DMS114 treated with DMSO at 0.1 percent for 48 hours (cell line): ENCODE measurements at regions not wholly inside any gene's neighbourhood (a gene's known extent, or its start where the extent isn't known, plus 50 kb on each side); places are given as distances from the start of the nearest gene placed in this dataset.
"Not testable (repeated sequence)": the region's sequence is repeated elsewhere in the genome, so short reads cannot be mapped to it uniquely, and the experiment has no call there.

Source experiments
- DNase-seq: peaks from one replicate; lab custom pipeline; 2025; ENCODE audit not compliant: unreplicated experiment; lab: John Stamatoyannopoulos, UW

DNA sequence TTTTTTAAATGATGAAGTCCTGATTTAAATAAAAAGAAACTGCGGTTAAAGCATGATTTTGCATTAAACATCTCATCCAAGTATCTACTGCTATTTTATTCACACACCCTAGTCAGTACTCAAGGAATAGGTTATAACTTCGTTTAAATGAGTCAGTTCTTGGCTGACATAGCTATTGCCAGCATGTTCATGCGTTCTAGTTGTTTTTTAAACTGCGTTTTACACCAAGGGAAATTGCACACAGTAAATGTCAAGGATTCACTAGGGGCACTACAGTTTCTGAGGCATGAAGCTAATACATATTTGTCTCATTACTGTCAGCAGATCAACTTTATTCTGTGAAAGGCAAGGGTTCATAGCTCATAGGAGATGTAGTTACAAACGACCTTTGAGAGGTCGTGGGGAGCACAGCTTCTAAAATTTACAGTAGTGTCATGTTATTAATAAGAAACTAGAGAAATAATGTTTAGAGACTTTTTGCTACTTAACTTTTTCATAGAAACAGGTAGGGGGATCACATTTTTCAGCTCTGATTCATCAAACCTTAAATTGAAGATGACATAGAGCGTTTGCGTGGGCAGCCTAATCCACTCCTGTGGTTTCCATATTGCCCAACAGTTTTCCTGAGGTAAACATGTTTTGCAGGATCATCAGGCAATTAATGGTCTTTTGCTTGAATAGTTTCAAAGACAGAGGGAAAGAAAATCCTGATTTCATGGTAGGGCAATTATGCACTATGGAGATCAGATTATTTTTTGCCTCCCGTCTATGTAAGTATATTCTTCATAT is 2222.7 kb upstream of the WWC1 start:
- DNase-seq = no peak

DNA sequence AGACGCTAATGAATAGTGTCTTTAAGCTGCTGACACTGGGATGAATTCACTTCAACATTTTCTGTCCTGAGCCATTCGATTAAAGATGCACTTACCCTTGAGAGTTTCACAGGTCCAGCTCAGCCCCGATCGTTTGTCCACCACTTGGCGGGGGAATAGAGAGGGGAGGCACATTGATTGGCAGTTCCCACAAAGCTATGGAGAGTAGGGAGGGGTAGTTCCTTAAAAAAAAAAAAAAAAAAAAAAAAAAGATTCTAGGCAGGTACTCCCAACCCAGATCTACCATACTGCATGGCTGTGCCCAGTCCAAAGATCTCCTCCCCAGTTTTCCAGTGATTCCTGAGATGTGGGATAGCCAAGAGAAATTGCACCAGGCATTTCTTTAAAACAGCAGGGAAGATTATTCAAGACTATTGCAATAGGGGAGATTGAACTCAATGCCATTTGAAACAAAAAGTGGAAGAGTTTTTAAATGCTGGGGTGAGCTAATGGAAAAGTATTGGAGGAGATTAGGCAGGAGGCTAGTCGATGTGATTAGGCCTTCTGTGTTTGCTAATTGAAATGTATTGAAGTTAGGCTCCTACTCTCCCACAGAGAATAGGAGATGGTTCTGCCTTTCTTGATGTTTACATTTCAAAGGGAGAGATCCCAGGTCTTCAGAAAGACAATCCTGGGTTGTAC is 2217.4 kb upstream of the WWC1 start:
- no peak for DNase-seq

DNA sequence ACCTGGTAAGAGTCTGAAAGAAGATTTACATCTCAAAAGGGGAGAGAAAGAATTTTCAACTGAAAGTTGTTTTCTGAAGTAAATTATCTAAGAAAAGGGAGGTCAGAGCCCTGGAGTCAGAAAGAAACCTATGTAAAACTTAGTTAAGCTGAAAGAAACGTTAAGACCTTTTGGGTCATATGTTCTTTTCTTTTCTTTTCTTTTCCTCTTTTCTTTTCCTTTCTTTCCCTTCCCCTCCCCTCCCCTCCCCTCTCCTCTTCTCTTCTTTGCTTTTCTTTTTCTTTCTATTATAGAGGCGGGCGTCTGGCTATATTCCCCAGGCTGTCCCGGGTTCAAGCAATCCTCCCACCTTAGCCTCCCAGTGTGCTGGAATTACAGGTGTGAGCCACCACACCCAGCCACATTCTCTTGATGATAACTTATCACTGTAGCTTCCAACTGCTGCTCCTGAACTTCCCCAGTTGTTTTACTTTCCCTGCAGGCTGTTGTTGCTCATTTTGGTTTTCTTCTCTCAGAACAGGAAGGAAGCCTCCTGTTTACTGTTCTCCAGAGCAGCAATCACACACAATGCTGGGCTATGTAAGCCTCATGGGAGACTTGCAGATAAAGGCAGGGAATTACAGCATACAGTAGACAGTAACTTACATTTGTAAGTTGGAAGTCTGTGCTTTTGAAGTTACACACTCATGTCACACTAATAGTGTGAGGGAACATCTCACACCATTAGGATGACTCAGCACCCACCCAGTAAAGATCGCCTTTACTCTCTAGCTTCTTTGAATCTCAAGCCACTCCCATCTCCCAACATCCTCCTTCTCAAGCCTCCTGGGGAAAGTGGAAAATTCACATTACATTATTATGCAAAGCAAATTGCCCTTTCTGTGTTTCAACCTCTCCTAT is 2216.6 kb upstream of the WWC1 start:
- no peak for DNase-seq

DNA sequence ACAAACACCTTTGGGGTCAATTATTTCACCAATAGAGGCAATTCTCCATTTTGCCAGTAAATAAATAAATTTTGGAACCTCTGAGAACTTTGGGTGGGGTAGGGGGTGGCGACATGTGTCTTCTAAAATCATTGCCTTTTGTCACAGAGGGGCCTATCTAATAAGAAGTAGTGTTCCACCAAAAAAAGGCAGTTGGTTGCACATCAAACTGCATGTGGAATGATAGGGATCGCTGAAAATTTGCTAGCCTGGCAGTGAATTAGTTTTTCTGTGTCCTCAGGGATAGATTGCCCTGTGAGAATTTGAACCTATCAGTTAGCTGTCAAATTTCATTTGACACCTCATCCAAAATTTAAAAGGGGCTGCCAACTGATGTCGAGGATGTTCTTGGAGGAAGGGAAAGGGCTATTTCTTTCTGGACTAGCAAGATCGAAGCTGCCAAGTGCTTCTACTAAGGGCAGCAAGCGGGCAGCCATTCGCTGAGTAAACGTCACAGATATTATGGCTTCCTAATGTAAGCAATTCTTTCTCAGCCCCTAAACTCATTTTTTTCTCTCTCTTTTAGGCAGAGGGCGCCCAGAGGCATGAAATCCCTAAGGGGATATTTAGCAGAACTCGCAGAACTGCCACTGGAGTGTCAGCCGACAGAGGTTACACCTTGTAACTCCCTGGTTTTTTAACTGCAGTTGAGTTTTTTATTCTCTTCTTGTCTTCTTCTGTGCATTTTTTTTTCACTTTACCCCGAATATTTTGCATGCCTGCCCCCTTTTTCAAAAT is 2208.1 kb upstream of the WWC1 start:
- no peak for DNase-seq

DNA sequence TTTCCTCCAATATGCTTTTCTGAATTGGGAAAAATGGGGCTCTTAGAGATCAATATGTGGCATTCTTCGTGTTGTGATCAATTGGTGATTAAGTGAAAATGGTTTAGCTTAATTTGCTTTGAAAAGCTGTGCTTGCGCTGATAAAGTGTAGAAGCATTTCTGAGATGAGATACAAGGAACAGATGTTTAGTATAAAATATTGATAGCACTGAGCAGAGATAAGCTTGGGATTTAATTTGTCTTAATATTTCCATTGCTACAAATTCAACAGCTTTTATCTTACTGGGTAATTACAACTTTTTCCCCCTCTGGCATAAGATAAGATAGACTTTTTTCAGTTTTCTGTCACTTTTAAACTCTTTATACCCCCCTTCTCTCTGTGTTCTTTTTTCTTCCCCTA is 2204.9 kb upstream of the WWC1 start:
- no peak for DNase-seq

DNA sequence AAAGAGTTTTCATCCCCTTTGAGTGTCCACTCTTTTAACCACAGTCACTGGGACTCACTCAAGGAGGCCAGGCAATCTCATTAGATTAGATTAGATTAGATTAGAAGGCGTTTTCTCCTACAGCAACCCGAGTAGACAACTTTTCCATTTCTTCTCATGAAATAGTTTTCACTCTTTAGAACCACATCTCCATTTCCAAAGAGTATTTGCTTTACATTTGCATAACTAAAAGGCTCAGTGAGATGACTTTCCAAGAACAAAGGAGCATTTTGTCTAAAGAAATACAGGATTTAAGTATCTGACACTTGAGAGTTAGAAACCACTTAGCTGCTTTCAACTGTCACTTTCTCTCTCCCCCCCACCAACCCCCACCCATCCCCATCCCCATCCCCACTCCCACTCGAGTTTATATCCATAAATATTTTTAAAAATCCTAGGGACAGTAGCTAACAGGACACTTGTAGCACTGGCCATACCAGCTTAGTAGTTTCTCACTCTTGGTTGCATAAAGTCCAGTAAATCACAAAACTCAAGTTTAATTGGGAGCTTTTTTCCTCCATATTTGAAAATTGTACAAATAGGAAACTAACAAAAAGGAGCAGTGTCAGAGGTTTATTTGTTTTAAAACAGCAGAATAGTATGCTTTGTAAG is 2202.9 kb upstream of the WWC1 start:
- no peak for DNase-seq

DNA sequence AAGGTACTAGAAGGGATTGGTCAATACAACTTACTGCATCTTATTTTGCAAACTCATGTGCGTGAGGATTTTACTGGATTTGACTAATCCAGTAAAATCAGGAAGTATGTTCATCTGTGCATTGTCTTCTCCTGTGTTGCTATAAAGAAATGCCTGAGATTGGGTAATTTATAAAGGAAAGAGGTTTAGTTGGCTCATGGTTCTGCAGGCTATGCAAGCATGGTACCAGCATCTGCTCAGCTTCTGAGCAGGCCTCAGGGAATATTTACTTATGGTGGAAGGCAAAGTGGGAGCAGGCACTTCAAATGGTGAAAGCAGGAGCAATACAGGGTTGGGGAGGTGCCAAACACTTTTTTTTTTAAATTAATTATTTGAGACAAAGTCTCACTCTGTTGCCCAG is 2199.5 kb upstream of the WWC1 start:
- no peak for DNase-seq

DNA sequence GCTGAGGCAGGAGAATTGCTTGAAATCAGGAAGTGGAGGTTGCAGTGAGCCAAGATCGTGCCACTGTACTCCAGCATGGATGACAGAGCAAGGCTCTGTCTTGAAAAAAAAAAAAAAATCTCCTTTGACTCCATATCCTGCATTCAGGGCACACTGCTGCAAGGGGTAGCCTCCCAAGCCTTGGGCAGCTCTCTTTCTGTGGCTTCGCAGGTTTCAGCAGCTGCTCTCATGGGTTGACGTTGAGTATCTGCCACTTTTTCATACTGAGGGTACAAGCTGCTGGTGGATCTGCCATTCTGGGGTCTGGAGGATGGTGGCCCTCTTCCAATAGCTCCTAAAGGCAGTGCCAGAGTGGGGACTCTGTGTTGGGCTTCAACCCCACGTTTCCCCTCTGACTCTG is 2198.1 kb upstream of the WWC1 start:
- DNase-seq = no peak

DNA sequence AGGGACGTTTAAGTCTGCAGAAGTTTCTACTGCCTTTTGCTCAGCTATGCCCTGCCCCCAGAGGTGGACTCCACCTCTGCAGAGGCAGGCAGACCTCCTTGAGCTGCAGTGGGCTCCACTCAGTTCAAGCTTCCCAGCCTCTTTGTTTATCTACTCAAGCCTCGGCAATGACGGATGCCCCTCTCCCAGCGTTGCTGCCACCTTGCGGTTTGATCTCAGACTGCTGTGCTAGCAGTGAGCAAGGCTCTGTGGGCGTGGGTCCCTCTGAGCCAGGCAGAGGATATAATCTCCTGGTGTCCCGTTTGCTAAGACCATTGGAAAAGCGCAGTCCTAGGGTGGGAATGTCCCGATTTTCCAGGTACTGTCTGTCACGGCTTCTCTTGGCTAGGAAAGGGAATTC is 2188.5 kb upstream of the WWC1 start:
- DNase-seq = no peak

DNA sequence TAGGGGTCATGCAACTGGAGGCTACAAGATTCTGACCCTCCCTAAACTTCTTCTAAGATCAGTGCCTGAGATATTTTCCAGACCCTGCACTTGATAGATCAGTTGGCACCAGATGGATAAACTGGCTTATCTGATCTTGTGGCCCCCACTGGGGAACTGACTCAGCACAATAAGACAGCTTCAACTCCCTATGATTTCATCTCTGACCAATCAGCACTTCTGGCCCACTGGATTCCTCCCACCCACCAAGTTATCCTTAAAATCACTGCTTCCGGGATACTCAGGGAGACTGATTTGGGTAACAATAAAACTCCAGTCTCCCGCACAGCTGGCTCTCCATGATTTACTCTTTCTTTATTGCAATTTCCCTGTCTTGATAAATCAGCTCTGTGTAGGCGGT is 2180.4 kb upstream of the WWC1 start:
- DNase-seq = no peak

DNA sequence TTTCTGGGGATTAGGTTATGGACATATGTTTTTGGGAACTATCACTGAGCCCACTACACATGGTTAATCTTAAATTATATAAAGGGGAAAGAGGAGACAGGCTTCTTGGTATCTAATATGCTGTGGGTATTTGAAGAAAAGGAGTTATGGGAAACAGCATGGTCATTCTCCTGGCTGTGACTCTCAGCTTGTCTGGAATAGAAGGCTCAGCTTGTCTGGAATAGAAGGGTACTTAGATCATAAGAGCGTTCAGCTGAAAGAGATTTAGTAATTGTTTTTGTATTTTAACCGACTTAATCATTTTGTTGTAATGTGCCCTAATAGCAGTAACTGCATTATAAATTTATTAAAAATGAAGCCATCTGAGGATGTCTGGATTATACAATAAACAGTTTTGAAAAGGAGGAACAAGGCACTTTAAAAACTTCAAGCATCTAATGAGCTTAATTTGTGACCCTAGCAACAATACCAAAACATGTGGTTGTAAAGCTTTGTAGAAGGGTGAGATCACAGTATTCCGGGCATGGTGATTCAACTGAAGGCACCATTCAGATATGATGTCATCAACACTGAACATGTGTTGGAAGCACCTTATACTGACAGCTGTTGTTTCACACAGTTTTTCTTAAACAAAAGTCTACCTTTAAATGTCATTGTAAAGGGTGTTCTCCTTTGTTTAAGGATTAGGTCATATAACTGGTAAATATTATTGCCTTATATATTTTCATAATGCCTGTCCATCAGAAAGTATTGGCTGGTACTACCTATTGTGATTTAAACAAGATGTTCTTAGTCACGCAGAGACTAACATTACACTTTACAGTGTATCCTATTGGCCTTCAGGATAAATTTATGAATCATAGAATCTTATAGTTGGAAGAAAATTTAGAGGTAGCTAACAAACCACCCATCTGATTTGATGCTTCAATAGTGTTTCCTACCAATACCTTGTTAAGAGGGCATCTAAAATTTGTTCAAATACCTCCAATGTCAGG is 2174.1 kb upstream of the WWC1 start:
- DNase-seq = no peak

DNA sequence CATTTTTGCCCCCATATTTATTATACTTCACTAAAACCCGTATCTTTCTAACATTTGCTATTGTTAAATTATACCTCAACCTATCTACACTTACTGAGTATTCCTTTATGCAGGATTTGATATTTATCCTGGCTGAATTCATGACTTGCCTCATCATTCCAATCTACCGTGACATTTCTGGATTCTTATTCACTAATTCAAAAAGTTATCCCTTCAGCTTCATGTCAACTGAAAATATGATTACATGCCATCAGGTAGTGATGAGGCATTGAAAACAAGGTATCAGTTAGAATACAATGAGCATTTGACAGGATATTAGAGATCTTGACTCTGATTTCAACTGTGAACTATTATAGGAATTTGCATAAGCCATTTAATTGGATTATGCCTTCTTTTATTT is 2171.9 kb upstream of the WWC1 start:
- no peak for DNase-seq

DNA sequence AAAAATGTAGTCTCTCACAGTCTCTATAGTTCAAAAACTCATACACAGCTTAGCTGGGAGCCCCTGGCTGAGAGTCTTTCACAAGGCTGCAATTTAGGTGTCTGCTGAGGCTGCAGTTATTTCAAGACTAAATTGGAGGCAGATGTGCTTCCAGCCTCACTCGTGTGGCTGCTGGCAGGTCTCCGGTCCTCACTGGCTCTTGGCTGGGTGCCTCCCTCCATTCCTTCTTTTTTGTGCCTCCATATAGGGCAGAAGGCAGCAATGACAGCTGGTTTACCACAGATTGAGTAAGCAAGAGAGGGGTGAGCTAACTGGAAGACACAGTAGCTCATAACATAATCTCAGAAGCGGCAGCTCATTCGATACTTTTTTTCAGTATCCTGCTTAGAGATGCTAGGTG is 2167.7 kb upstream of the WWC1 start:
- no peak for DNase-seq

DNA sequence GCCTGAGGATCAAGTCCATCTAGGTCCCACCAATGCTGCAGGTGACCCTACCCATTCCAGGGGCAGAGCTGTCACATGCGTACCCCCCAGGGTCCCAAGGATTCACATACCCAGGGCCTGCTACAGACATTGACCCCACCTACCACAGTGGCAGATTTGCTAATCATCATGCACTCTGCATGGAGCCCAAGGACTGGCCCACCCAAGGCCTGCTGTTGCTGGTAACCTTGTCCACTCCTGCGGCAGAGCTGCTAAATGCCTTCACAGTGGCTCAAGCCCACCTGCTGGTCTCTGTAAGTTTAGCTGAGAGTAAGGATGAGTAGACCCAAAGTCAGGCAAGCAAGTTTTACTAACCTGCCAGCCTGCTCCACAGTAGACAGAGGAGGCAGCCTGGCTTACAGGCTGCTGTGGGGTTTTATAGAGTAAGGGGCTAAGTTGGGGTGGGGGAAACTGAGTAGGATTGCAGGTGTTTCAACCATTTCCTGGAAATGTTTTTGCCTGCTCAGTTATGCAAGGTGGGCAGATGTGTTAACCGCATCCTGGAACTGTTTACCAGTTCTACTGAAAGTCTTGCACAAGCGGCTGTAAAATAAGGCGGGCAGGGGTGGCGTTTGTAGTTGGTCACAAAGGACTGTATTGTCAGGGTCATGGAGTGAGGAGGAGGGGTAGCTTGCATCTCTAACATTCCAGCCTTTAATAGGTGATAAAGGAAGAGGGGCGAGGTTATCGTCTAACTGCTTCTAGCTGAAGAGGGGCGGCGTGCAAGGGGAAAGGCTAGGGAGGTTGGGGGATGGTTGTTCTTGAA is 2163.5 kb upstream of the WWC1 start:
- DNase-seq = no peak

DNA sequence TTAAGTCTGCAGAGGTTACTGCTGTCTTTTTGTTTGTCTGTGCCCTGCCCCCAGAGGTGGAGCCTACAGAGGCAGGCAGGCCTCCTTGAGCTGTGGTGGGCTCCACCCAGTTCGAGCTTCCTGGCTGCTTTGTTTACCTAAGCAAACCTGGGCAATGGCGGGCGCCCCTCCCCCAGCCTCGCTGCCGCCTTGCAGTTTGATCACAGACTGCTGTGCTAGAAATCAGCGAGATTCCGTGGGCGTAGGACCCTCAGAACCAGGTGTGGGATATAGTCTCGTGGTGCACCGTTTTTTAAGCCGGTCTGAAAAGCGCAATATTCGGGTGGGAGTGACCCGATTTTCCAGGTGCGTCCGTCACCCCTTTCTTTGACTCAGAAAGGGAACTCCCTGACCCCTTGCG is 2146.3 kb upstream of the WWC1 start:
- DNase-seq = not testable (repeated sequence)

DNA sequence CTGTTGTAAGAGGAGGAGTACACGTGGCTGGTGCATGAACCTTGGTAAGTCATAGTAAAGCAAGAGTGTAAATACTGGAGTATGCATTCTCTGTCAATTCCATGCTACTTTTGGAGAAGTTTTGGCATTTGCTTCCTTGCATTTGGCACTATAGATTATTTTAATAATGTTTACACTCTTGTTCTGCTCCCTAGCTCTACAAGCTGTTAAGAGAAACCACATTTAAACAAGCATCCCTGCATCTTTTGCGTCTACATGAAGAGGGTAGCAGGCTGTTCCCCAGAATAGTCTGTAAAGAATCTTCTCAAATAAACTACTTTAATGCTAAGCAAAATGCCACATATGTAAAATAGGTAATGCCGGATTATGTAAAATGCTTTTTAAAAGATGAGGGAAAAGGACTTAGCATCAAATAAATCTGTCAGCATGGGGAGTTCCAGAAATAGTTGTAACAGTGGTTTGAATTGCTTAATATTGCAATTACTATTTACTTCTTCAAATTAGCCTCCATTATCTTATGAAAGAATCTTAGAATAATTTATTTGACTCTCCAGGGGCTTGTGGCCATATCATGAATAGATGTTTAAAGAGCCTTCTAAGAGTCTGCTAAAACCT is 2127.3 kb upstream of the WWC1 start:
- DNase-seq = no peak

DNA sequence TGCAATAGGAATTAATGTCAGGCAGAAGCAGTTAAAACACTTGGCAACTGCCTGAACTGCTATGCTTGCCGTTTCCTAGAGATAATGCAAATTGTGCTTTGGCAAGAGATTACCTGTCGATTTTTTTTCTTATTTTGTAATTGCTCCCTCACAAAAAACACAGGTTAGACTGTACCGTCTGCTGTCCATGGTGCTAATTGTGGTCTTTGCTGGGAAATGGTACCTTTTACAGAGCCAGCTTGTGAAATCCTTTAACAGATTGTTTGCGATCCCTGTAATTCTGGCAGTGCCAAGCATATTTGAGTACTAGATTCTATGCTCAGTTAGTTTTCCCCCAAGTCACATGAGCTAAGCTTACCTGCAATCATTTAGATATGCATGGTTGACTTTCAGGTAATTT is 2125.8 kb upstream of the WWC1 start:
- DNase-seq = no peak

DNA sequence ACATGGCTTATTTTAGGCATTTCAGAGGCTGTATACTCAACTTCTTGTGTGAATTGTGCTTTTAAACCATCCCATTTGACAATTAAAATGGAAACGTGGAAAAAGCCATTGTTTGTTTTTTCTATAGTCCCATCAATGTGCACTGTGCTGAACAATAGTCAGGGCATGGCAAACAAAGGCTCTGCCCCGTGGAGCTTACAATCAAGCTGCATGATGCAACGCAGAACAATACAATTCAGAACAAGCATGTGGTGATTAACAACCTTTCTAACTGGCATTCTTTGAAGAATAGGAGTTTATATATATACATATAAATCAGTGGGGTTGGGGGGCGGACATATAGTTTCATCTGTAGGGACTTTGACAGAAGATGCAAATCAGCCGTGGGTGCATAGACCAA is 2125.4 kb upstream of the WWC1 start:
- DNase-seq = no peak
